Lower leg skin (tissue), 3 donors: ENCODE measurements at regions not wholly inside any gene's neighbourhood (a gene's known extent, or its start where the extent isn't known, plus 50 kb on each side); places are given as distances from the start of the nearest gene placed in this dataset.

Source experiments
- CTCF ChIP-seq, 3 donors: fragments of 450-650 bp; IDR thresholded peaks; one replicate each; pipeline ENCODE4 v1.5.1; 2016; ENCODE audit warnings: antibody characterized with exemption in 3 of 3, mild to moderate bottlenecking in 3 of 3, moderate library complexity in 2 of 3
- POLR2A ChIP-seq, 2 donors: fragments of 450-650 bp; IDR thresholded peaks; one replicate each; pipeline ENCODE4 v1.6.1; 2016 to 2017; ENCODE audit warnings: antibody characterized with exemption in 2 of 2, mild to moderate bottlenecking in 1 of 2, moderate library complexity in 1 of 2

DNA sequence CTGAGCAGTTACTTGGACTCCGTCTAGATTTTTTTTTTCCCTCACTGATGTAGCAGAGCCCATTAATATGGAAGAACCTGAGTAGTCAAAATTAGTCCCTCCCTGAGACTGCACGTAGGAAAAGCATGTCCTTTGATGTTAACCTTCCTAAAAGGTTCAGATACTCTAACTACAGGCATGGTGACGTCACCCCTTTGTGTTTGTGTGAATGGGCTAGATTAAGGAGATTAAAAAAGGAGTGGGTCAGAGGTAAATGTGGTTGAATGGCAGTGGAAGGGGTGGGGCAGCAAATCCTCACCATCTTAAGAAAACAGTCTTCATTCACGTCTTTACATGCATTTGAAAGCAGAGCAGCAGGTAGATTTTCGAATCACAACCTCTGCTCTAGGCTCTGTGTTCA, 521.1 kb downstream of the TFAP2B start:
- no peak for TF ChIP-seq CTCF (IDR thresholded peaks at IDR 0.05)
- no peak for TF ChIP-seq POLR2A (IDR thresholded peaks at IDR 0.05)
